ENCODE measurements at regions not wholly inside any gene's neighbourhood (a gene's known extent, or its start where the extent isn't known, plus 50 kb on each side); places are given as distances from the start of the nearest gene placed in this dataset.
"Not testable (repeated sequence)": the region's sequence is repeated elsewhere in the genome, so short reads cannot be mapped to it uniquely, and the experiment has no call there.

- Histone ChIP-seq H3K27ac (no peak overlapping the region), H3K9me3 (no peaks in the 10 kb centered on the region), H3K36me3 (no peaks in the 10 kb centered on the region), H3K27me3 (no peaks in the 10 kb centered on the region), H3K4me3 (no peak overlapping the region), H3K4me1 (no peaks in the 10 kb centered on the region)
- intact Hi-C loops (cut with DNase I; ENCODE audit: low total_unique reads): no loop called here
- TF ChIP-seq CTCF (IDR thresholded peaks at IDR 0.05): no peak
- DNase-seq: no peak
These were observed 114.6 kb downstream of the NBPF12 start for GRCh38 chr1:147052677-147053076.

GRCh38 chr1:147052143-147052542 lies 114.0 kb downstream of the NBPF12 start:
- Histone ChIP-seq H3K27me3 (no peaks in the 10 kb centered on the region), H3K4me3 (no peak overlapping the region), H3K27ac (no peak overlapping the region), H3K4me1 (no peaks in the 10 kb centered on the region), H3K9me3 (no peaks in the 10 kb centered on the region), H3K36me3 (no peaks in the 10 kb centered on the region)
- TF ChIP-seq CTCF (IDR thresholded peaks at IDR 0.05): no peak
- intact Hi-C loops (cut with DNase I; ENCODE audit: low total_unique reads): no loop called here
- DNase-seq: no peak

GRCh38 chr1:147051136-147051535 lies 113.0 kb downstream of the NBPF12 start:
- Histone ChIP-seq H3K36me3 (no peaks in the 10 kb centered on the region), H3K4me1 (no peaks in the 10 kb centered on the region), H3K9me3 (no peaks in the 10 kb centered on the region), H3K27me3 (no peaks in the 10 kb centered on the region), H3K4me3 (no peak overlapping the region), H3K27ac (no peak overlapping the region)
- no peak for TF ChIP-seq CTCF (IDR thresholded peaks at IDR 0.05)
- DNase-seq: no peak
- intact Hi-C loops (cut with DNase I; ENCODE audit: low total_unique reads): no loop called here

- Histone ChIP-seq H3K4me3 (no peak overlapping the region), H3K27ac (no peak overlapping the region), H3K4me1 (no peaks in the 10 kb centered on the region), H3K27me3 (no peaks in the 10 kb centered on the region), H3K9me3 (no peaks in the 10 kb centered on the region), H3K36me3 (no peaks in the 10 kb centered on the region)
- no peak for TF ChIP-seq CTCF (IDR thresholded peaks at IDR 0.05)
- DNase-seq: no peak
- intact Hi-C loops (cut with DNase I; ENCODE audit: low total_unique reads): no loop called here
These were observed 112.5 kb downstream of the NBPF12 start for GRCh38 chr1:147050654-147051053.

- H3K4me1 ChIP-seq; intact Hi-C loops (cut with DNase I; ENCODE audit: low total_unique reads); DNase-seq; H3K9me3 ChIP-seq; H3K4me3 ChIP-seq; H3K27me3 ChIP-seq; H3K27ac ChIP-seq; H3K36me3 ChIP-seq: not testable (repeated sequence)
These were observed 108.8 kb downstream of the NBPF12 start for GRCh38 chr1:147046863-147047394.

GRCh38 chr1:147046189-147046862 lies 108.2 kb downstream of the NBPF12 start:
- H3K9me3 ChIP-seq: no peaks in the 10 kb centered on the region
- H3K27me3 ChIP-seq: peaks cover 0 to 3% of the 10 kb centered on the region in 2 donors
- H3K4me3 ChIP-seq: no peak overlapping the region
- no peaks in the 10 kb centered on the region for H3K4me1 ChIP-seq
- no peaks in the 10 kb centered on the region for H3K36me3 ChIP-seq
- no peak for TF ChIP-seq CTCF (IDR thresholded peaks at IDR 0.05)
- H3K27ac ChIP-seq: no peak overlapping the region
- intact Hi-C loops (cut with DNase I; ENCODE audit: low total_unique reads): no loop called here
- DNase-seq: no peak
